ENCODE measurements at regions not wholly inside any gene's neighbourhood (a gene's known extent, or its start where the extent isn't known, plus 50 kb on each side); places are given as distances from the start of the nearest gene placed in this dataset.

DNA sequence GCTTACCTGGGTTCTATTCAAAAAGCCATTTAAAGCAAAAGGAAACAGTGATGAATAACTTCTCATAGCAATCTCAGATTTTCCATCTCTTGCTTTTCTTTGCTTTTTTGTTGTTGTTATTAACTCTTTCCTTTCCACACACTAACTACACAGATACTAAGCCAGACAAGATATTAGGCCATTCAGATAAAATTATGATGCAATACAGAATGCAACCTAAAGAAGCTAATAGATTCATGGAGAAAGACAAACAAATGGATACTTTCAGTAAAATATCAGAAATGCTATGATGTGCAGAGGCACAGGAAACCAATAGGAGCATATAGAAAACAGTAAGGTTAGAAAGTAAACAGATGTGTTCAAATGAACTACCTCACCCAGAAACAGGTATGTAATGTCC, 597.0 kb upstream of the ITGA1 start:
- TF ChIP-seq, protein P1, sequence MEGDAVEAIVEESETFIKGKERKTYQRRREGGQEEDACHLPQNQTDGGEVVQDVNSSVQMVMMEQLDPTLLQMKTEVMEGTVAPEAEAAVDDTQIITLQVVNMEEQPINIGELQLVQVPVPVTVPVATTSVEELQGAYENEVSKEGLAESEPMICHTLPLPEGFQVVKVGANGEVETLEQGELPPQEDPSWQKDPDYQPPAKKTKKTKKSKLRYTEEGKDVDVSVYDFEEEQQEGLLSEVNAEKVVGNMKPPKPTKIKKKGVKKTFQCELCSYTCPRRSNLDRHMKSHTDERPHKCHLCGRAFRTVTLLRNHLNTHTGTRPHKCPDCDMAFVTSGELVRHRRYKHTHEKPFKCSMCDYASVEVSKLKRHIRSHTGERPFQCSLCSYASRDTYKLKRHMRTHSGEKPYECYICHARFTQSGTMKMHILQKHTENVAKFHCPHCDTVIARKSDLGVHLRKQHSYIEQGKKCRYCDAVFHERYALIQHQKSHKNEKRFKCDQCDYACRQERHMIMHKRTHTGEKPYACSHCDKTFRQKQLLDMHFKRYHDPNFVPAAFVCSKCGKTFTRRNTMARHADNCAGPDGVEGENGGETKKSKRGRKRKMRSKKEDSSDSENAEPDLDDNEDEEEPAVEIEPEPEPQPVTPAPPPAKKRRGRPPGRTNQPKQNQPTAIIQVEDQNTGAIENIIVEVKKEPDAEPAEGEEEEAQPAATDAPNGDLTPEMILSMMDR (conservative IDR thresholded peaks at IDR 0.05 in 1 of 2, IDR thresholded peaks at IDR 0.05 in 1 of 2; ENCODE audit: low read depth in 1 of 2, low read length in 2 of 2), result no peak
- TF ChIP-seq EZH2 (IDR thresholded peaks at IDR 0.05; ENCODE audit: low read length, missing control alignments), result no peak
